Activated naive CD8-positive, alpha-beta T cell treated with anti-CD3 and anti-CD28 coated beads, Interleukin-2, amount 50 U/mL, for 16 hours (primary cell): ENCODE measurements at regions not wholly inside any gene's neighbourhood (a gene's known extent, or its start where the extent isn't known, plus 50 kb on each side); places are given as distances from the start of the nearest gene placed in this dataset.

ENCODE experiments used
- DNase-seq: peaks from one replicate; pipeline ENCODE4 v3.0.0-alpha.2; 2020; ENCODE audit warnings: low read depth, low spot score

GRCh38 chr5:2658447-2658846 lies 93.0 kb downstream of the IRX2 start:
- DNase-seq = no peak

- no peak for DNase-seq
These were observed 94.3 kb downstream of the IRX2 start for GRCh38 chr5:2657151-2657550.

- DNase-seq = no peak
These were observed 95.3 kb downstream of the IRX2 start for GRCh38 chr5:2656206-2656605.

- no peak for DNase-seq
These were observed 97.5 kb downstream of the IRX2 start for GRCh38 chr5:2653991-2654390.

- DNase-seq = no peak
These were observed 100.4 kb downstream of the IRX2 start for GRCh38 chr5:2651116-2651515.

GRCh38 chr5:2642684-2643345 lies 108.7 kb downstream of the IRX2 start:
- DNase-seq = no peak

GRCh38 chr5:2640717-2641116 lies 110.8 kb downstream of the IRX2 start:
- DNase-seq = no peak

- no peak for DNase-seq
These were observed 112.1 kb downstream of the IRX2 start for GRCh38 chr5:2639425-2639824.

GRCh38 chr5:2634399-2635176 lies 116.9 kb downstream of the IRX2 start:
- no peak for DNase-seq

- DNase-seq = no peak
These were observed 117.5 kb downstream of the IRX2 start for GRCh38 chr5:2633992-2634391.

GRCh38 chr5:2631758-2632157 lies 119.7 kb downstream of the IRX2 start:
- no peak for DNase-seq

GRCh38 chr5:2629045-2629444 lies 122.4 kb downstream of the IRX2 start:
- no peak for DNase-seq

GRCh38 chr5:2627867-2628266 lies 123.6 kb downstream of the IRX2 start:
- no peak for DNase-seq

- no peak for DNase-seq
These were observed 124.9 kb downstream of the IRX2 start for GRCh38 chr5:2626572-2626971.

- no peak for DNase-seq
These were observed 128.6 kb downstream of the IRX2 start for GRCh38 chr5:2622866-2623265.

GRCh38 chr5:2621631-2622030 lies 129.8 kb downstream of the IRX2 start:
- DNase-seq = no peak

GRCh38 chr5:2619216-2619615 lies 132.3 kb downstream of the IRX2 start:
- no peak for DNase-seq

GRCh38 chr5:2617461-2617860 lies 134.0 kb downstream of the IRX2 start:
- DNase-seq = no peak

- no peak for DNase-seq
These were observed 135.6 kb downstream of the IRX2 start for GRCh38 chr5:2615917-2616316.

GRCh38 chr5:2614571-2614970 lies 136.9 kb downstream of the IRX2 start:
- no peak for DNase-seq

GRCh38 chr5:2611659-2612058 lies 139.8 kb downstream of the IRX2 start:
- DNase-seq = no peak

- no peak for DNase-seq
These were observed 140.5 kb downstream of the IRX2 start for GRCh38 chr5:2610986-2611385.

- no peak for DNase-seq
These were observed 143.1 kb downstream of the IRX2 start for GRCh38 chr5:2608391-2608790.
